Panc1 (cell line): ENCODE measurements at regions not wholly inside any gene's neighbourhood (a gene's known extent, or its start where the extent isn't known, plus 50 kb on each side); places are given as distances from the start of the nearest gene placed in this dataset.

Experiments
- ATAC-seq: fragments of 200-7000 bp; cut with Tn5 transposase; 2 replicates; pipeline ENCODE4 v1.9.1; 2020; ENCODE audit warnings: mild to moderate bottlenecking, moderate library complexity
- BruUV-seq: library from RNA; stranded (reverse); fragments of 400-500 nt; replicated peaks from 2 replicates; lab custom pipeline; 2021; lab: Mats Ljungman, UMichigan
- CTCF ChIA-PET: fragments of 300-600 bp; sonication (Branson Sonifier 250); formaldehyde crosslinking; loops from one replicate; lab custom pipeline; 2022; ENCODE audit warnings: antibody characterized with exemption; lab: Charles Lee
- POLR2A ChIA-PET: fragments of 300-600 bp; sonication (Branson Sonifier 250); formaldehyde crosslinking; loops from one replicate; lab custom pipeline; 2022; ENCODE audit warnings: antibody characterized with exemption; lab: Charles Lee
- DNase-seq: peaks from one replicate; pipeline ENCODE4 v3.0.0-alpha.2; 2010; ENCODE audit warnings: low read depth, low spot score
- H3K27ac ChIP-seq: 2 replicates; pipeline ENCODE4 v1.5.1; 2011; ENCODE audit warnings: mild to moderate bottlenecking, low read length, inconsistent platforms
- H3K27me3 ChIP-seq: fragments of 200-500 bp; sonication (Bioruptor generic); 2 replicates; pipeline ENCODE4 v1.6.0; 2014; ENCODE audit warnings: low read length, inconsistent platforms; ENCODE audit not compliant: control insufficient read depth, insufficient read depth
- H3K36me3 ChIP-seq: fragments of 200-500 bp; sonication (Bioruptor generic); 2 replicates; pipeline ENCODE4 v1.5.1; 2014; ENCODE audit warnings: inconsistent platforms, mild to moderate bottlenecking, low read length, moderate library complexity; ENCODE audit not compliant: control insufficient read depth, insufficient read depth
- H3K4me1 ChIP-seq: 2 replicates; pipeline ENCODE4 v1.5.1; 2011; ENCODE audit warnings: inconsistent platforms, mild to moderate bottlenecking, low read length, moderate library complexity; ENCODE audit not compliant: control insufficient read depth, insufficient read depth
- H3K4me3 ChIP-seq, 2 experiments: 2 replicates each; pipeline ENCODE4 v1.5.1; 2011 to 2012; ENCODE audit warnings: low read depth in 2 of 2, low read length in 2 of 2, mild to moderate bottlenecking in 2 of 2, inconsistent platforms in 1 of 2, moderate library complexity in 1 of 2
- H3K9me3 ChIP-seq: fragments of 200-500 bp; sonication (Bioruptor generic); 2 replicates; pipeline ENCODE4 v1.5.1; 2014; ENCODE audit warnings: low read depth, mild to moderate bottlenecking, inconsistent platforms, low read length, moderate library complexity; ENCODE audit not compliant: control insufficient read depth, insufficient read depth
- CTCF ChIP-seq: fragments of 450-650 bp; IDR thresholded peaks from 2 replicates; pipeline ENCODE4 v1.5.1; 2017; ENCODE audit warnings: mild to moderate bottlenecking
- POLR2AphosphoS5 ChIP-seq: IDR thresholded peaks from 2 replicates; pipeline ENCODE4 v1.6.1; 2012; ENCODE audit warnings: mild to moderate bottlenecking, low read depth, low read length, moderate library complexity
- REST ChIP-seq, 2 experiments: IDR thresholded peaks; 2 replicates each; pipeline ENCODE4 v1.6.1; 2011 to 2012; ENCODE audit warnings: low read depth in 2 of 2, control low read depth in 1 of 2, low read length in 1 of 2, mild to moderate bottlenecking in 1 of 2, moderate library complexity in 1 of 2; ENCODE audit not compliant: insufficient read depth in 1 of 2
- SIN3A ChIP-seq: IDR thresholded peaks from 2 replicates; pipeline ENCODE4 v1.6.1; 2012; ENCODE audit warnings: low read depth, mild to moderate bottlenecking, low read length, moderate library complexity, borderline replicate concordance; ENCODE audit not compliant: insufficient read depth
- TCF7L2 ChIP-seq: IDR thresholded peaks from 2 replicates; pipeline ENCODE4 v1.6.1; 2011; ENCODE audit warnings: mild to moderate bottlenecking, low read depth, low read length, inconsistent platforms
- in situ Hi-C: cut with HindIII; loops from 2 replicates; pipeline ENCODE4 v1.10.0; 2016; ENCODE audit warnings: low sequenced_read_pairs, low pct_unique_long_range_greater_than_20kb
- intact Hi-C: fragments of 100-400 bp; cut with micrococcal nuclease; formaldehyde crosslinking; loops from one replicate; pipeline ENCODE4 v1.10.0; 2022; ENCODE audit not compliant: unreplicated experiment

DNA sequence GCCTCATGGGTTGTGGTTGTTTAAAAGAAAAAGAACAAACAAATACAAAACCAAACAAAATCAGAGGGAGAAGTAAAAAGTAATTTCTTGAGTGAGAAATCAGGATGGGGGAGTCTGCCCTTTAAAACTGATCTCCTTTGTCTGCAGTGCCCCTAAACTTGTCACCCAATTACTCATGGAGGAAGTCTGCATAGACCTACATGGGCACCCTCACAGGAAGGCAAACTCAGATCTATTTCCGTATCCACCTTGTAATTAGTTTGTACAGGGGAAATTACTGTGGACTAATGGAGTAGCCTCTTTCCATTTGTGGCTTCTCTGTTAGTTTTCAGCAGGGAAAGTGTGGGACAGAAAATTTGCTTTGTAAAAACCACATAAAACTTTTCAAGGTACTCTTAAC lies 600.4 kb downstream of the ADGRL2 start:
- no TSS peak for BruUV-seq

DNA sequence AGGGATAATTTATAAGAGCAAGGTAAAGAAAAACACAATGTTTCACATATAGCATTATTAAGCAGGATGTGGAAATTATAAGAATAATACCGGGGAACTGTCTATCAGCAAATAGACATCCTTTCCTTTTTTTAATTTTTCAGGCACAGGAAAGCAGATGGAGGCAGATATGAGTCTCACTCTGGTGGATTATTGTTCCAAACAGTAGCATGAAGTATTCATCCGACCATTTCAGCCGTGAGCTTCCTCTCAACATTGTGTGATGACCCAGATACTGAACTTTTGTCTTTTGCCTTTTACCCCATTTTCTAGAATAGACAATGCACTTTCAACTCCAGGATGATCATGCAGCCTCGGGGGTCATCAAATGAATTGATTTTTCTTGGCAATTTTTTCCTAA lies 599.8 kb downstream of the ADGRL2 start:
- DNase-seq (no peak), ATAC-seq (no peak)
- Histone ChIP-seq H3K36me3 (no peaks in the 10 kb centered on the region), H3K4me3 (no peak overlapping the region), H3K9me3 (no peaks in the 10 kb centered on the region), H3K27me3 (no peaks in the 10 kb centered on the region), H3K4me1 (no peaks in the 10 kb centered on the region), H3K27ac (no peak overlapping the region)
- intact Hi-C loops, result no loop called here
- no peak for TF ChIP-seq TCF7L2
- TF ChIP-seq CTCF, result no peak
- TF ChIP-seq SIN3A, result no peak
- no peak for TF ChIP-seq REST (IDR thresholded peaks at IDR 0.05; ENCODE audit: insufficient read depth in 1 of 2, low read depth in 2 of 2, low read length in 1 of 2)
- TF ChIP-seq POLR2AphosphoS5, result no peak
- POLR2A ChIA-PET, result no interaction called here
- in situ Hi-C loops, result no loop called here
- CTCF ChIA-PET, result no interaction called here
- no TSS peak for BruUV-seq

More for the DNA sequence above, 600.4 kb downstream of the ADGRL2 start:
- no peaks in the 10 kb centered on the region for H3K36me3 ChIP-seq
- no peaks in the 10 kb centered on the region for H3K9me3 ChIP-seq
- no peaks in the 10 kb centered on the region for H3K4me1 ChIP-seq
- DNase-seq (no peak), ATAC-seq (no peak)
- intact Hi-C loops (no loop called here), in situ Hi-C loops (no loop called here)
- TF ChIP-seq SIN3A, result no peak
- TF ChIP-seq POLR2AphosphoS5, result no peak
- no peak for TF ChIP-seq TCF7L2
- TF ChIP-seq CTCF, result no peak
- POLR2A ChIA-PET, result no interaction called here
- no peak overlapping the region for H3K4me3 ChIP-seq
- H3K27me3 ChIP-seq, result no peaks in the 10 kb centered on the region
- no peak overlapping the region for H3K27ac ChIP-seq
- CTCF ChIA-PET, result no interaction called here

- Histone ChIP-seq H3K27ac (no peak overlapping the region), H3K4me3 (no peak overlapping the region), H3K9me3 (no peaks in the 10 kb centered on the region), H3K36me3 (no peaks in the 10 kb centered on the region), H3K27me3 (peaks cover 3% of the 10 kb centered on the region; the same call in 1 of the 2 replicates), H3K4me1 (no peaks in the 10 kb centered on the region)
- BruUV-seq, result no TSS peak
- intact Hi-C loops (no loop called here), in situ Hi-C loops (no loop called here)
- TF ChIP-seq SIN3A (no peak), CTCF (no peak), TCF7L2 (no peak), REST (IDR thresholded peaks at IDR 0.05; ENCODE audit: insufficient read depth in 1 of 2, low read depth in 2 of 2, low read length in 1 of 2) (no peak), POLR2AphosphoS5 (no peak)
- ATAC-seq (no peak), DNase-seq (no peak)
- CTCF ChIA-PET, result no interaction called here
- POLR2A ChIA-PET, result no interaction called here
Observed at GRCh38 chr1:82399093-82399492, 598.4 kb downstream of the ADGRL2 start.
